ENCODE measurements at regions not wholly inside any gene's neighbourhood (a gene's known extent, or its start where the extent isn't known, plus 50 kb on each side); places are given as distances from the start of the nearest gene placed in this dataset.

- TF ChIP-seq CTCF (IDR thresholded peaks at IDR 0.05), result no peak
- TF ChIP-seq POLR2A (IDR thresholded peaks at IDR 0.05), result no peak
- no peak for TF ChIP-seq EP300 (IDR thresholded peaks at IDR 0.05)
Observed at GRCh38 chr10:6306917-6307316, 104.2 kb downstream of the PFKFB3 start.
